GM04504 (cell line): ENCODE measurements at regions not wholly inside any gene's neighbourhood (a gene's known extent, or its start where the extent isn't known, plus 50 kb on each side); places are given as distances from the start of the nearest gene placed in this dataset.

Experiments used
- DNase-seq: peaks from one replicate; pipeline ENCODE4 v3.0.0-alpha.2; 2012; ENCODE audit warnings: low read depth

DNA sequence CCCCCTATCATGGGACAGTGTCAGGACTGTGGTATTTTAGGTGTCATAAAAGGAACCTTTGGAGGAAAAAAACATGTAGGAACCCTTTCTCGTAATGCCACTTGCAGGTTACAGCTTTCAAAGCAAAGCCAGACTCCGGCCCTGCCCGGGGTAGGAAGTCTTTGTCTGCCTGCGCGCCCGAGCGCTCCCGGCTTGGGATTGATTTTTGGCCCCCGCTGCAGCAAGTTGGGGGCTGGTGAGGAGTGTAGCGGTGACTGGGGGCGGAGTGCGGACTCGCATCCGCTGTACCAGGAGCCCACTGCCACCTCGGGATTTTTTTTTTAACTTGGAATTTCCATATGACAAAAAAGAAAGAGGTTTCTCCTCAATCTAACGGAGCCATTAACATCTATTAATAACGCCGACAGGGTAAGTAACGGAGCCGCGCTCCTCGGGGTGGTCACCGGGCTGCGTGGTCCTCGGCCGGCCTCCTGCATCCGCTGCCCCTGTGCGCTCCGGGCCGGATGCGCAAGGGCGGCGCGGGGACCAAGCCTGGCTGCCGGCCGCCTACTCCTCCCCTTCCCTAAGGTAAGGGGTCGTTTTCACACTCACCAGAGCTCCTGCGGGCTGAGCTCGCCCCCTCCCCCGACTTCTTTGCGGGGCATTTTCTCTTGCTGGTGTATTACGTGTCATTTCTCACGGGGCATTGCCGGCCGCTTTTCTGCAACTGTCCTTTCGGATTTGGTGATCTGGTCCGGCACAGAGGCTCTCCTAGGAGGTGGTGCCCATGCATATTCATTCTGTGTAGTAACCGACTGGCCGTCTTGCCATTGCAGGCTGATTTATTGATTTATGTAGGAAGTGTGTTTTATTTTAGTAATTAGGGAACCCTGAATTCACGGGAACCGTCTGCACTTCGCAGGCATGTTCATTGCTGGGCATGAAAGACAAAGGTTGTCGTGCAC is 219.8 kb upstream of the TOPAZ1 start:
- DNase-seq = no peak

DNA sequence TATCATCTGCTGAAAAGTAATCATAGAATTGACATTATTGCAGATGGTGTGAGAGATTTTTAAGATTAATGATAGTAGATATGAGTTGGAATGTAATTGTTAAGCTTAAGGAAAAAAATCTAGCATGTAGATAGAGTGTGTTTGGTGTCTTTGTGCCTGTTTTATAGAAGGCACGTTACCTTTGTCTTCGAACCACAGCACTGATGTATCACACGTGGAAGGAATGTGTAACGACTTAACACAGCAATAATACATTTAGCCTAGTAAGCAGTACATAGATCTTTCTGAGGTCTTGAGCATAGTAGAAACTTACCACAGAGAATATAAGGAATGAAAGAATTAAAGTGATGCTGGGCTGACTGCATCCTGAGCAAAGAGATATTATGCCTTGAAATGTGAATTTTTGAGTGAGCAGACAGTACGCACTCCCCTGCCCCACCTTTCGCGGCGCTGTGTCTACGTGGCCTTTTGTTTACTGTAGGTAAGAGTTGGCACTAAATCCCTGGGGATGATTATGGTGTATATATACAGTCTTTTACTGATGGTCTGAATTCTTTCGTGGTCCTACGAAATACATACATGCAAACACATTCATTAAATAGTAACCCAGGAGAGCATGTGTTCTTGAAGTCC is 217.6 kb upstream of the TOPAZ1 start:
- DNase-seq = no peak

DNA sequence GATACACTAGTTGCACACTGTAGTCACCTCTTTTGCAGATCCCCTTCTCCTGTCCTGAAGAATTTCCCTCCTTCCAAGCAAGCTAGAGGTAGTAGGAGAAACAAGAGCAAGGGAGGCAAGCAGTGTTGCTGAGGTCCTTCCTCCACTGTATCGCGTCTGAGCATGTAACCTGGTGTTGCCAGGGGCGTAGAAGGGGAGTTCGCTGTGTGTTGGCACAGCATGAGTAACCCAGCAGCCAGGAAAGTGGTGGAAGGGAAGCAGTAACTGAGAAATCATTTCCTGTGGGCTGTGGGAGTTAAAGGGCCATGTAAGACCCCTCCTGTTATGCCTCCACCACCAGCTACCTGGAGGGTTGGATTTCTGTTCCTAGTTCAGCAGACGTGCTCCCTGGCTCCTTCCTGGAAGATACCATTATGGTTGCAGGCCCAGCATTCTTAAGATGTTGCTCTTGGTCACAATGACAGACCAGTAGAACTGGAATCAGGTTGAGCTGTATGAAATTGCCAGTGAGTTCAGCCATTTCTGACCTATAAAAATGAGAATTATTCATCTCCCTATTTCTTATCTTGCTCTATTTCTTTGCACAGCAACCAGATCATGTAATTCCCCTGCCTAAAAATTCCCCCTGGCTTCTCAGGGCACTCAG is 215.3 kb upstream of the TOPAZ1 start:
- DNase-seq = no peak

DNA sequence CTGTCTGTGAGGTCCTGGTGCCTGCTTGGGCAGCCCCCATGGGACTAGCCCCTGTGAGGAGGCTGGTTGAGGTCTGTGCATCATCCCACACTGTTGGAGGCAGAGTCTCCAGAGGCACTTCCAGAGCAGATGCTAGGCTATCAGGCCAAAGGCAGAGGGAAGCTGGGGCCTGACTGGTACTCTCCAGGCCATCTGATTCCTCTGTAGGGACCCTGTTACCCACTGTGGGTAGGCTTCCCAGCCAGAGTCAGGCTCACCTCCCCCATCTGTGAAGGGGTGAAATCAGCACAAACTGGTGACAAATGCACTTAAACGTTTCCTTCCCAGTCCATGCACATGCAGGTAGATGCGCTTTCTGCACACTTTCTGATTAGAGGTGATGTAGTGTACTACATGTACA is 212.6 kb upstream of the TOPAZ1 start:
- no peak for DNase-seq

DNA sequence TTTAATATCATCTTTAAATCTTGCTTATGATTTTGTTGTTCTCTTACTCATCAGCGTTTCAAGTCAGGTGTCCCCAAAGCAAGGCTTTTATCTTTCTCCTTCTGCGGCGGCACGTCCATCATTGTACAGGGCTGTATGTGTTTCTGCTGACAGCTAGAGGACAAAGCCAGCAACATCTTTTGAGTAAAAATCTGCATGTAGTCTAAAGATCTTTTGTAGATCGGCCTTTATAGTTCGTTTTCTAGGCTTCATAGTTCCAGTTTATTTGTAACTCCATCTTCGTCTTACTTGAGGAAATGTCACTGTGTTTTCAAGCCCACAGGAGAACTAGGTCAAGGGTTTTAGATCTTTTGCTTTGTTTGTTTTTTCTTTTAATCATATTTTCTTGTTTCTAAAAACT is 211.4 kb upstream of the TOPAZ1 start:
- DNase-seq = no peak

GRCh38 chr3:44030687-44031305 is 210.9 kb upstream of the TOPAZ1 start:
- peak; percentile 29 for DNase-seq

DNA sequence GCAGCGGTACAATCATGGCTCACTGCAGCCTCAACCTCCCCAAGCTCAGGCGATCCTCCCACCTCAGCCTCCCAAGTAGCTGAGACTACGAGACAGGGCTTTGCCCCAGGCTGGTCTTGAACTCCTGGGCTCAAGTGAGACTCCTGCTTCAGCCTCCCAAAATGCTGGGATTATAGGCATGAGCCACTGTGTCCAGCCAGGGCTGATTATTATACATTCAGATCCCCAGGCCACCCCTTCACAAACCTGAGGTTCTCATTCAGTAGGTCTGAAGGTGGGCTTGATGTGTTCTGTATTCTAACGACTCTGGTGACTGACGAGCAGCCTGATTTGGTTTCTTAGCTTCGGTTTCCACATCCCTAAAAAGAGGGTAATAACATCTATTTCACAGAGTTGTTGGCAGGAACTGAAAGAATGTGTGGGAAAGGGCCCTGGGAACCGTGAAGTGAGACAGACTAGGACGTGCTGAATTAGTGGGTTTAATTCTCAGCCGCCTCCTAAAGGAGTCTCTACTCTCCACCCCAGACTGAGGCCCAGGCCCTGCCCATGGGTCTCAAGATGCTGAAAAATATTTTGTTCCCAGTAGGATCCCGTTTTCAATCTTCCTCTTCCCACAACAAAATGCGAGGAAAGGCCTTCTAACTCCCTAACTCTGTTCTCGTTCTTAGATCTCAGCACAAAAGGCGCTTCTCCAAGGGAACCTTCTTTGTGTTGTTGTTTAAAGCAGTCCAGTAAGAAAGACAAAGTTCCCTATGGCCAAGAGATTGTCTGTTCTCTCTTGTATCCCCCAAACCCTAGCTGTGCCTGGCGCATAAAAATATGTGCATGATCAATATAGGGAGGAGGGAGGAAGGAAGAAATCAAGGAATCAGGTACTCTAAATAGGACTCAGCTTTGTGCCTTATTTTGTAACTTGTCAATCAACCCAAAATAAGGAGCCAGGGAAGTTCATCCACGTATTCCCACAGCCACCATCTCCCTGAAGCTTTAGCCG is 210.0 kb upstream of the TOPAZ1 start:
- no peak for DNase-seq

DNA sequence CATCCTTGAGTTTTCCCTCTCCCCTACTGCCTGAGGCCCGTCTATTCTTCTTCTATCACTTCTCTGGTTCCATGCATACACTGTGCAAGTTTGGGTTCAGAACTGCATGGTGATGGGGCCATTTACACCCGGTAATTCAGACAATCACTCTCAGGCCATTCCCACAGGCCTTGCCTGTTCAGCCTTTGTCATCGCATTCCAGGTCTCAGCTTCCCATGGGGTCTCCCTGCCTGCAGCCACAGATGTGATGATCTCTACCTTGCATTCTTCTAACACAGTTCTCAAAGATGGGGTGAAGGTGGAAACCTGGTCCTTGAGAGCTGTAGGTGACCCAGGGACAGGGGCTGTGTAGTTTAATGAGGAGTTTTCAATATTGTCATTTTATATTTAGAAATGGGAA is 209.2 kb upstream of the TOPAZ1 start:
- DNase-seq = no peak

DNA sequence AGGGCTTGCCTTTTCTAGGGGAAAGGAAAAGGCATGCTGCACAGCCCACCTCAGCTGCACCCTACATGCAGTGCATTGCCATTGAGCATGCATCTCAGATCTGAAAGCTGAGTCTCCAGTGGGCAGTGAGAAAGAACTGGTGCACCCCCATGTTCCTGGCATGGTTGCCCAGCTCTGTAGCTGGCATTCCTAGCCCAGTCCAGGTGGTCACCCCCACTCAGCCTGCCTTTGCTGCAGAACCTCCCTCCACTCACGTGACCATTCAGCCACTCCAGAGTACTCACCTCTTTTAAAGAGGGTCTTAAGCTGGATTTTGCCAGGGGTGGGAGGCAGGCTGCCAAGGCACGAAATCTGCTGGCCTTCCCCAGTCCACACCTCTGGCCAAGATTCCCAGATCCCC is 208.6 kb upstream of the TOPAZ1 start:
- no peak for DNase-seq

DNA sequence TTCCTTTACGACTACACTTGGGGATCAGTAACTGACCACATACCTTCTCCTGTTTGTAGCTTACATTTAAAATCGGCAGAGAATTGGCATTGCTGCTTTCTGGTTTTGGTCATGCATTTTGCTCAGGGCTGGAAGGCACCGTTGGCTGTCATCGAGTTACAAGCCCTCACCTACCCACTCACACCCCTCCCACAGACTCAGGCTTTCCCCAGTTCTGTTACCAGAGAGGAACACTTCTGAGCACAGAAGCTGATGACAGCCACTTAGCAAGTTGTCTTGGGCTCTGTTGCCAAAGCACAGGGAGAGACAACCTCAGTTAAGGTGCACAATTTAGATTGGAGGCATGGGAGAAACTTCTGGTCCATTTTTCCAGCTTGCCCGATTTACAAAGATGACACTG is 204.8 kb upstream of the TOPAZ1 start:
- no peak for DNase-seq

DNA sequence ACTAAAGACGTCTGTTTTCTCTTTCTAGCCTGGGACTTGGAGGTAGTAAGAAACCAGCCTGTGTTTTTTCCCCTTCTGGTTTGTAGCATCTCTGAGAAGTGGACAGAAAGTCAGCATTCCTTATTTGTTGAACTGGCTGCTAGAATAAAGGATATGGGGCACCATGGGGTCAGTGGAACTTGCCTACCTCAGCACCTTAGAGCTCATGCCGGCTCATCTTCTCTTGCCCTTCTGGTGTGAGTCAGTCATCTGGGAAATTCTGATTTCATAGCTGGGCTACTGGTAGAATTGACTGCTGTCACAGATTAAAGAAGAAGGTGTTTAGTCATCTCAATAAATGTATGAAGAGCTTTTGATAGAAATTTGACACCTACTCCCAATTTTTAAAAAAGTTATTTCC is 202.7 kb upstream of the TOPAZ1 start:
- DNase-seq = no peak

- no peak for DNase-seq
These were observed 200.0 kb upstream of the TOPAZ1 start for GRCh38 chr3:44041726-44042125.

DNA sequence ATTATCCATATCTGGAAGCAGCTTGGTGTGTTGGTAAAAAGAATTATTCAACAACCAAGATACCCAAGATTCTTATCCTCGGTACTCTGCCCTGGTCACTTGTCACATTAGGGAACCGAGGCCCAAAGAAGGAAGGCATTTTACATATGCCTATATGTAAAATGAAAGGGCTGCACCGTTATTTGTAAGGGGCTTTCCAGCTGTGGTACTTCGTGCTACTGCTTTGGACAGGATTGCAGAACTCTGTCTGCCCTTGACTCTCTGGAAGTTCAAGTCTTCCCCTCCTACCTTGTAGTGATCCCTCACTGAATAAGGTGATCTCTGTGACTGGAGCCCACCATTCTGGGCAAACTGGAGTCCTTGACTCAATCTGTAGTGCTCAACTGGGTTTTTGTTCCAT is 198.9 kb upstream of the TOPAZ1 start:
- no peak for DNase-seq

DNA sequence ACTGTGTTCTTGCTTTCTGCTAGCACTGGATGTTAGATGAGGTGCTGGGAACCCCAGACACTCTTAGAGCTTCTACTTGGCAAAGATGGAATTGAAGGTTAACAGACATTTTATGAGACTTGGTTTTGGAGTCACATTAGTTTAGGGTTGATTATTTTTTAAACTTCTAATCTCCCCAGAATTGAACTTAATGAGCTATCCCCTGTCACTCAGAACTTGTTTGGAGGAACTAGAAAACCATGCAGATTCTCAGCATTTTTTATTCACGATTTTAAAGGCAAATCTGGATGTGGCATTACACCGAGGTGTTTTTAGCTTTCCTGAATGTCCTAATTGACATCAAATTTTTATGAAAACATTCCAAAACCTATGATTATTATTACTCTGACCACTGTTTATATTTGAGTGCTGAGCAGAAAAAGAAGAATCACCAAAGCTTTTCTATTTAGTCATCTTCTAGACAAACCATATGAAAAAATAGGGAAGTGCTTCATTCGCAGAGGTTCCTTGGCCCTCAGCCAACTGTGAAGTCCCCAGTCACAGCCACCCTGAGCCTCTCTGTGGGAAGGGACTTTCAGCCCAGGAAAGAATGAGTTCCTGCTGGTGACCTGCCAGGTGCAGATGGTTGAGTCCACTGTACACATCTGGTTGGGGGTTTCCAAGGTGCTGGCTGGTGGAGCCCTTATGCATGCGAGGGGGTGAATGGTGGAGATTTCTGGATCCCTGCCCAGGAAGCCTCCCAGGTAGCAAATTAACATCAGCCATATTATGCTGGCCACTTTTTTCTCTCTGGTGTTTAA is 196.0 kb upstream of the TOPAZ1 start:
- no peak for DNase-seq

- no peak for DNase-seq
These were observed 193.9 kb upstream of the TOPAZ1 start for GRCh38 chr3:44047796-44048195.

DNA sequence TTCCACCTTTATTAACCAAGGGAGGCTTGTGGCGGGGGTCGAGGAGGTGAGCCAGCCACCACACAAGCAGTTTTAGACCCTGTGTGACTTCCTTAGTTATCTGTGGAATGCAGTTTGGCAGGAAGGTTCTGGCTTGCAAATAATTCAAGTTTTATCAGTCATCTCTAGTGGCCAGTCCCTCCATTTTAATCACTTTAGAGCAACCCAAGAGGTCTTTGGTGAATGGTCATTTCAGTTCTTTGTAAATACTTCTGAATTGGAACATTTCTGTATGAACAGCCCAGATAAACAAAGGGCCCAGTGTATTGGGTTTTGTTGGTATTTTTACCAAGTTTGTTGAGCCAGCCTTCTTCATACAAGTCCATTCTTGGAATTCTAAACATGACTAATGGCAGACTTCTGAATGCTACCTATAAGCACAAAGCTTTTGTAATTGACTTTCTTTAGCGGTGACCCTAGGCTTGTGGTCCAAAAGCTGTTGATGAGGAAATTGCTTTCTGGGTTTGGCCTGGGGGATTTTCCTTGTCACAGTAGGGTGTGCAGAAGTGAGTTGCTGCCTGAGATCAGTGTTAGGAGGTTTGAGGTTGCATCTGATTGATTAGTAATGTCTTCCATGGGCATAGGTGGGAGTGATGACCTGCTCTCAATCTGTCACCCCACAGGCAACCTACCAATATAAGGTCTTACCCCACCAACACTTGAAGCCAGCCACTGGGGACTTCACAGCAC is 193.3 kb upstream of the TOPAZ1 start:
- no peak for DNase-seq

DNA sequence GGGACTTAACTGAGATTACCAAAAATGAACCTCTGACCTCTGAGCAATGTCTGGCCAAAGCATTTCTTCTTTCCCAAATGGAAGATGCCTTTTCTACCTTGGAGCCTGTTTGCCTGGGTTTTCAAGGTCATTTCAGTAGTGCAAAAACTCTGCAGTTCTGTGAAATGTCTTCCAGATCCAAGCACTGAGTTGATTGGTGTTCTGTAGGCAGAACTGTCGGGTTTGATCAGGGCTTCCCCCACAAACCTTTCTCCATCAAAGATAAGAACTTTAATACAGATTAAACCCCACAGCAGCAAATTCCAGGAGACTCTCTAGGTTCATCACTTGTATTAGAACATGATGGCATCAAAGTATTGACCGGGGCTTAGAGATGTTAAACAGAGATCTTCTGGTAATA is 192.7 kb upstream of the TOPAZ1 start:
- DNase-seq = no peak

DNA sequence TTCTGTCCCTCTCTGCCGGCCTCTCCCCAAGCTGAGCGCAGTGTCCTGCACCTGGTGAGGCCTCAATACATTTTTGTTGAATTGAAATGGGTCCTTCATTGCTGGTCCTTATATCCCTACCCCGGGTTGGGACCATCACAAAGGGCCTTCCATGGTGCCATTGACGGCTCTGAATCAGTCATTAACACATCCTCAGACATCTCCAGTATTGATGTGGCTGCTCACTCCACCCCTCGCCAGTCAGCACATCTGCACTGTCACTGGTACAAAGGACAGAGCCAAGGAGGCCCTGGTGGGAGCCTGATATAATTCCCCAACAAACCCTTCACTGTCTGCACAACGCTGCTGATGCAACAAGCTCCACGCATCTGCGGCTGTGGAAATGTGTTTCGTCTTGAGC is 191.6 kb upstream of the TOPAZ1 start:
- no peak for DNase-seq

DNA sequence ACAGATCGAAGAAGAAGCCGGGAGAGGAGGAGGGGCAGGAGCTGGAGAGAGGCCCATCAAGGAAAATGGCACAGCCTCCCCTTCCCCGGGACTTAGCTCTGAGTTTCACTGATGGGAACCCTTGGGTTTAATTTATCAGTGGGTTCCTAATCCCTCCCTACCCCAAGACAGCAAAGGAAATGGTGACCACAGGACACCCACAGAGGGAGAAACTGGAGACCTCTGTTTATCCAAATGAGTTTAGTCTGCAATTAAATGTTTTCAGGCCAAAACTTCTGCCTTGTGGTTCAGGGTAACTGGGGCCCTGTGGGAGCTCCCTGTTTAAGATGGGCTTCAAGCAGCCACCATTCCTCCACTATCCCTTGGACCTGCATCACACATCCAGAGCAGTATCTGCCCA is 190.8 kb upstream of the TOPAZ1 start:
- DNase-seq = no peak

DNA sequence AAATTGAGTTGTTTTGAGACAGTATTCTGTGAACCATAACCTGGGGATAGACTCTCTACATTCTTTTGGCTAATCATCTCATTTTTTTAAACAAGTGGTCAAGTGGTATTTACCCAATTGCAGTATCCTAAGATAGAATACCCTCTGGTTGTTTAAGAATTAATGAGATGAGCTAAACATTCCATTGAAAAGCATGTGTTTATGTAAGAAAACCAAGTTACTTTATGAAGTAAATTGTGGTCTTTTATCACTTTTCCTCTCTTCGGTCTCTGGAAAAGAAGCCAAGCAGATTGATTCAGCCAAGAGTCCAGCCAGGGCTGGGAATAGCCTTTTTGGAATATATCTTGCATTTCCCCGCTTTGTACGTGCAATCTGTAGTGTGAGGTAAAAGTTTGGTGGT is 185.7 kb upstream of the TOPAZ1 start:
- no peak for DNase-seq
